ENCODE measurements at regions not wholly inside any gene's neighbourhood (a gene's known extent, or its start where the extent isn't known, plus 50 kb on each side); places are given as distances from the start of the nearest gene placed in this dataset.

- Histone ChIP-seq H3K4me2 (ENCODE audit: insufficient read depth, low read length) (no peak overlapping the region), H3K4me3 (ENCODE audit: low read depth in 1 of 2, low read length in 2 of 2) (no peak overlapping the region), H3K27ac (ENCODE audit: low read length) (no peak overlapping the region), H4K20me1 (ENCODE audit: insufficient read depth, low read length) (no peaks in the 10 kb centered on the region), H3K9me3 (ENCODE audit: insufficient read depth, low read length, severe bottlenecking) (no peaks in the 10 kb centered on the region), H3K4me1 (ENCODE audit: insufficient read depth, low read length) (no peaks in the 10 kb centered on the region), H3K36me3 (ENCODE audit: insufficient read depth, low read length) (no peaks in the 10 kb centered on the region), H2AFZ (ENCODE audit: low read depth, low read length) (no peak overlapping the region), H3K9ac (ENCODE audit: low read depth, low read length) (no peak overlapping the region), H3K27me3 (ENCODE audit: insufficient read depth, low read length, poor library complexity) (no peaks in the 10 kb centered on the region), H3K79me2 (ENCODE audit: insufficient read depth, low read length) (no peaks in the 10 kb centered on the region)
- ATAC-seq (ENCODE audit: insufficient read depth, low read depth) = no peak
- no peak for DNase-seq
- TF ChIP-seq CTCF (IDR thresholded peaks at IDR 0.05; ENCODE audit: borderline replicate concordance, extremely low read depth, low read length, poor library complexity, severe bottlenecking) = no peak
- TF ChIP-seq EZH2 (IDR thresholded peaks at IDR 0.05; ENCODE audit: borderline replicate concordance, low read depth, low read length, severe bottlenecking) = no peak
These were observed 459.2 kb upstream of the ALCAM start for GRCh38 chr3:104907507-104907906.

GRCh38 chr3:104908761-104909160, 457.9 kb upstream of the ALCAM start:
- no peak for TF ChIP-seq CTCF (IDR thresholded peaks at IDR 0.05; ENCODE audit: borderline replicate concordance, extremely low read depth, low read length, poor library complexity, severe bottlenecking)
- TF ChIP-seq EZH2 (IDR thresholded peaks at IDR 0.05; ENCODE audit: borderline replicate concordance, low read depth, low read length, severe bottlenecking) = no peak
- H2AFZ ChIP-seq (ENCODE audit: low read depth, low read length) = no peak overlapping the region
- H3K4me1 ChIP-seq (ENCODE audit: insufficient read depth, low read length) = no peaks in the 10 kb centered on the region
- ATAC-seq (ENCODE audit: insufficient read depth, low read depth) = no peak
- DNase-seq = no peak
- H3K79me2 ChIP-seq (ENCODE audit: insufficient read depth, low read length) = no peaks in the 10 kb centered on the region
- H3K27ac ChIP-seq (ENCODE audit: low read length) = no peak overlapping the region
- no peaks in the 10 kb centered on the region for H3K36me3 ChIP-seq (ENCODE audit: insufficient read depth, low read length)
- no peak overlapping the region for H3K9ac ChIP-seq (ENCODE audit: low read depth, low read length)
- no peak overlapping the region for H3K4me3 ChIP-seq (ENCODE audit: low read depth in 1 of 2, low read length in 2 of 2)
- H3K9me3 ChIP-seq (ENCODE audit: insufficient read depth, low read length, severe bottlenecking) = no peaks in the 10 kb centered on the region
- H3K27me3 ChIP-seq (ENCODE audit: insufficient read depth, low read length, poor library complexity) = no peaks in the 10 kb centered on the region
- H4K20me1 ChIP-seq (ENCODE audit: insufficient read depth, low read length) = no peaks in the 10 kb centered on the region
- H3K4me2 ChIP-seq (ENCODE audit: insufficient read depth, low read length) = no peak overlapping the region

- Histone ChIP-seq H4K20me1 (ENCODE audit: insufficient read depth, low read length) (no peaks in the 10 kb centered on the region), H3K79me2 (ENCODE audit: insufficient read depth, low read length) (no peaks in the 10 kb centered on the region), H3K27me3 (ENCODE audit: insufficient read depth, low read length, poor library complexity) (no peaks in the 10 kb centered on the region), H3K4me2 (ENCODE audit: insufficient read depth, low read length) (no peak overlapping the region), H3K9ac (ENCODE audit: low read depth, low read length) (no peak overlapping the region), H3K4me1 (ENCODE audit: insufficient read depth, low read length) (no peaks in the 10 kb centered on the region), H2AFZ (ENCODE audit: low read depth, low read length) (no peak overlapping the region), H3K4me3 (ENCODE audit: low read depth in 1 of 2, low read length in 2 of 2) (no peak overlapping the region), H3K9me3 (ENCODE audit: insufficient read depth, low read length, severe bottlenecking) (no peaks in the 10 kb centered on the region), H3K27ac (ENCODE audit: low read length) (no peak overlapping the region), H3K36me3 (ENCODE audit: insufficient read depth, low read length) (no peaks in the 10 kb centered on the region)
- DNase-seq (no peak), ATAC-seq (ENCODE audit: insufficient read depth, low read depth) (no peak)
- TF ChIP-seq CTCF (IDR thresholded peaks at IDR 0.05; ENCODE audit: borderline replicate concordance, extremely low read depth, low read length, poor library complexity, severe bottlenecking) = no peak
- no peak for TF ChIP-seq EZH2 (IDR thresholded peaks at IDR 0.05; ENCODE audit: borderline replicate concordance, low read depth, low read length, severe bottlenecking)
These were observed 457.5 kb upstream of the ALCAM start for GRCh38 chr3:104909198-104909597.

- H3K27ac ChIP-seq (ENCODE audit: low read length) = no peak overlapping the region
These were observed 457.0 kb upstream of the ALCAM start for GRCh38 chr3:104909721-104910120.

More at GRCh38 chr3:104909721-104910120, 457.0 kb upstream of the ALCAM start:
- ATAC-seq (ENCODE audit: insufficient read depth, low read depth) = no peak
- Histone ChIP-seq H3K36me3 (ENCODE audit: insufficient read depth, low read length) (no peaks in the 10 kb centered on the region), H3K27me3 (ENCODE audit: insufficient read depth, low read length, poor library complexity) (no peaks in the 10 kb centered on the region), H3K4me1 (ENCODE audit: insufficient read depth, low read length) (no peaks in the 10 kb centered on the region), H3K79me2 (ENCODE audit: insufficient read depth, low read length) (no peaks in the 10 kb centered on the region), H3K4me3 (ENCODE audit: low read depth in 1 of 2, low read length in 2 of 2) (no peak overlapping the region), H3K4me2 (ENCODE audit: insufficient read depth, low read length) (no peak overlapping the region), H2AFZ (ENCODE audit: low read depth, low read length) (no peak overlapping the region), H3K9ac (ENCODE audit: low read depth, low read length) (no peak overlapping the region), H4K20me1 (ENCODE audit: insufficient read depth, low read length) (no peaks in the 10 kb centered on the region), H3K9me3 (ENCODE audit: insufficient read depth, low read length, severe bottlenecking) (no peaks in the 10 kb centered on the region)
- no peak for TF ChIP-seq EZH2 (IDR thresholded peaks at IDR 0.05; ENCODE audit: borderline replicate concordance, low read depth, low read length, severe bottlenecking)
- no peak for TF ChIP-seq CTCF (IDR thresholded peaks at IDR 0.05; ENCODE audit: borderline replicate concordance, extremely low read depth, low read length, poor library complexity, severe bottlenecking)
- no peak for DNase-seq
